ENCODE measurements at regions not wholly inside any gene's neighbourhood (a gene's known extent, or its start where the extent isn't known, plus 50 kb on each side); places are given as distances from the start of the nearest gene placed in this dataset.
A peak's percentile ranks its signal among the peaks of the same experiment; 100 is the strongest.

- no peak for DNase-seq (ENCODE audit: low spot score)
These were observed 181.5 kb upstream of the PODXL start for GRCh38 chr7:131737746-131738465.

GRCh38 chr7:131735101-131735500 lies 178.7 kb upstream of the PODXL start:
- no peak for DNase-seq (ENCODE audit: low spot score)

GRCh38 chr7:131733604-131734003 lies 177.2 kb upstream of the PODXL start:
- no peak for DNase-seq (ENCODE audit: low spot score)

GRCh38 chr7:131727189-131727588 lies 170.8 kb upstream of the PODXL start:
- no peak for DNase-seq (ENCODE audit: low spot score)

DNA sequence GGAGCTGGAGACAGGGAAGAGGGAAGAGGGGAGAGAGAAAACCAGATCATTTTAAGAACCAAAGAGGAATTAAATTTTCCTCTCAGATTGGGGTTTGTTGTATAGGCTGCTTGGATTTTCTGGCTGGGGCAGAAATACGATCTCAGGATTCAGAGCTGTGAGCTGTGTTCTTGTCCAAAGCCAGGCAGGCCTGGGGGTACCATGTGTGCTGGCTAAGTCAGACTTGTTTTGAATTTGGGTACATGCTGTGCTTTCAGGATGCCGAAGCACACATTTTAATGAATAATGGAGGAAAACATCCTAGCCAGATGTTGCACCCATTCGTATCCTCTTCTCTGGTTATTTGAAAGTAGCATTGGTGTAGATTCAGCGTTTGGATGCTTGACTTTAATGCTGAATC lies 170.3 kb upstream of the PODXL start:
- no peak for DNase-seq (ENCODE audit: low spot score)

DNA sequence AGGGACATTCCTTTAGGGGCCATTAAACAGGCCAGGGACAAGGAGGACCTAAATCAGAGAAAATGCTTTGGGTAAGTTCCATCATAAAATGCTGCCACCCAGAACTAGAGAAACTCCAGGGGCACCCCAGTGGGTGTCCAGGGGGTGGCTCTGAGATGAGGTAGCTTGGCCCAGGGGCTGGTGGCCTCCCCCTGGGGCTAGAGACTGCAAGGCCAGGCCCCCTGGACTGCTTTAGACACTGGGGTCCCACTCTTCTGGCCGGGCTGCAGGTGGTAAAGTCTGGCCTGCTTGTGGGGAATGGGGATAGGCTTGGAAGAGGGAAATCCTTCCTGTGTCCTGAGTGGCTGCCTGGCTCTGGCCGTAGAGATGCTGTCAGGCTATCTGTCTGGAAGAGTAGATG lies 169.6 kb upstream of the PODXL start:
- no peak for DNase-seq (ENCODE audit: low spot score)

DNA sequence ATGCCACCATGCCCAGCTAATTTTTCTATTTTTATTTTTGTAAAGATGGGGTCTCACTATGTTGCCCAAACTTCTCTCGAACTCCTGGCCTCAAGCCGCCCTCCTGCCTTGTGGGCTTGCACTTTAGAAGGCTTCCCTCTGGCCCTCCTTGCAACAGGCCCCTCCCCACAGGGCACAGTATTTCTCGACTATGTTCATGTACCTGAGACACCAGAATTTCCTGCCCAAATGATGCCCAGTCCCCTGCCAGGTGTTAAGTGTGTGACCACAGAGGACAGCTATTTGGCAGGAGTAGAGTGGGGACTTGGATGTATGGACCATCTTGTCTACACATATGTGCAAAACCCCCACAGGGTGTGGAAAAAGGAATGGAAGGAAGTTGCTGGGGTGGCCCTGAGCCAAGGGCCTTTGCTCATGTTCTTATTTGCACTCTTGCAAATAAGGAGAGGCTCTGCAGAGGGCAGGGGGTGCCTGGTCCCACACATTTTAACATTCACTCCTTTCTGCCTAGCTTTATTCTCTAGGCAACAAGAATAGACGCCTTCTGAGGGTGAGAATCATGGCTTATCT lies 168.4 kb upstream of the PODXL start:
- DNase-seq (ENCODE audit: low spot score) = no peak

DNA sequence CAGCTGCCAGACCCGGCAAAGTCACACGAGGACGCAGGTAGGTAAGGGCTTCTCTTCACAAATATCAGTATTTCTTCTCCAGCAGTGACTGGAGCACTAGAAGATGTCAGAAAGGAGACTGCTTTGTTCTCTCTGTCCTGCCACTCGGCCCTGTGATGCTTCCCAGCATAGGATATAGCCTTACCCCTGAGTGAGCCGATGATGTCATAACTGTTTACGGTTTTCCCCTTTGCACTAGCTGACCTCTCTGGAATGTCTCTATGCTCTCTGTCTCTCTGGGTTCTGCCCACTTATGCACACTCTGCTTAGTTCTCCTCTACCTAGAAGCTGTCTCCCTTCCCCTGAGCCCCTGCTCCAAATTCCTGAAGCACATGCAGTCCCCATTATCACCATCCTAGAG lies 167.5 kb upstream of the PODXL start:
- DNase-seq (ENCODE audit: low spot score) = no peak

DNA sequence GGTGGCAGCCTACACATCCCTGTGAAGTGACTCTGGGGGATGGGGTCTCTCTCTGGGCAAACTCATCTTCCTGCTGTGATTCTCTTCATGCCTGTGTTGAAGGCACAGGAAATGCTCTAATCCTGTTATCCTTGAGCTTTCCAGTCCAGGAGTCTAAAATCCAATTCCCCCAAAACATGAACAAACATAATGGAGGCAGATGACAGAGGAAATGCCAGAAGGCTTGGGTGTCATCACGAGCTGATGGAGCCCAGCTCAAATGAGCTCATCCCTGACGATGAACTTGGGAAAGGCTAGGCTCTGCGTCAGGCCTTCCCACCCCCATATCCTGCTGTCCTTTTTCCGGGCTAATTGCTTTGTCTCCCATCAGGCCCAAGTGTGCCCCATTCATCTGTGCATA lies 165.9 kb upstream of the PODXL start:
- DNase-seq (ENCODE audit: low spot score) = peak; percentile 40

DNA sequence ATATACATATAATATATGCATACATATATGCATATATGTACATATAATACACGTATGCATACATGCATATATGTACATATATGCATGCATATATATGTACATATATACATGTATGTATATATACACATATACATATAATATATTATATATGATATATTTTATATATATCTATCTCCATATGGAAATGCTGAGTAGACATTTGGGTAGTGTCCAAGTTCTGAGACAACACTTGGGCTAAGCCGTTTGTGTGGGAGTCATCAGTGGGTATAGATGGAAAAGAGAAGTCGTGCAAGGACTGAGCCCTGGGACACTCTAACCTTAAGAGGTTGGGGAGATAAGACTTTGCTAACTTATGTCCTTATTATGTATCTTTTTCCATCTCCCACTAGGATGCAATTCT lies 165.2 kb upstream of the PODXL start:
- no peak for DNase-seq (ENCODE audit: low spot score)

DNA sequence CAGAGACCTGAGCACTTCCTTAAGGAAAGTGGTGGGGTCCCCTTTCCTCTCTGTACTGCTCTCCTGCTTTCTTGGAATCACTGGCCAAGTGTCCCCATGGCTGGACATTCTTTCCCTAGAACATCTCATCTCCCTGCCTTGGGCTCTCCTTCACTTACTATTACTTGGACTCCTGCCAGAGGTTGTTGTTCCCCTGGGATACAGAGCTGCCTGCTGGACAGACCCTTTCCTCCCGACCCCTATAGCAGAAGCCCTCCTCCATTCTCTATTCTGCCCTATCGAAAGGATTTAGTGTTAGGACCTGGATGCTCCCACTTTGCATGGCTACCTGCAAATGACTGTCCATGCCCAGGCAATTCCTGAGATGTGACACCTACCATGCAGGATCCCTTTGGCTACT lies 164.3 kb upstream of the PODXL start:
- DNase-seq (ENCODE audit: low spot score) = no peak

GRCh38 chr7:131717181-131717580 lies 160.8 kb upstream of the PODXL start:
- DNase-seq (ENCODE audit: low spot score) = no peak

DNA sequence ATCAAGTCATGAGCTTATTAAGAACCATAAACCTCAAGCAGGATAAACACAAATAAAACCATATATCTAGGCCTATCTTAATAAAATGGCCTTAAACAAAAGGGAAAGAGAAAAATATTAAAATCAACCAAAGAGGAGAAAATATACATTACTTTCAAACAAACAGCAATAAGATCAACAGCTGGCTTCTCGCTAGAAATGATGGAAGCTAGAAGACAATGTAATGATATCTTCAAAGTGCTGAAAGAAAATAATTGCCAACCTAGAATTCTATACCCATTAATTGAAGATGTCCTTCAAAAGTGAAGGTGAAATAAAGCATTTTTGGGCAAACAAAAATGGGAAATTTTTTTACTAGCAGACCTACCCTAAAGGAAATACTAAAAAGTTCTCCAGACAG lies 142.9 kb upstream of the PODXL start:
- no peak for DNase-seq (ENCODE audit: low spot score)

DNA sequence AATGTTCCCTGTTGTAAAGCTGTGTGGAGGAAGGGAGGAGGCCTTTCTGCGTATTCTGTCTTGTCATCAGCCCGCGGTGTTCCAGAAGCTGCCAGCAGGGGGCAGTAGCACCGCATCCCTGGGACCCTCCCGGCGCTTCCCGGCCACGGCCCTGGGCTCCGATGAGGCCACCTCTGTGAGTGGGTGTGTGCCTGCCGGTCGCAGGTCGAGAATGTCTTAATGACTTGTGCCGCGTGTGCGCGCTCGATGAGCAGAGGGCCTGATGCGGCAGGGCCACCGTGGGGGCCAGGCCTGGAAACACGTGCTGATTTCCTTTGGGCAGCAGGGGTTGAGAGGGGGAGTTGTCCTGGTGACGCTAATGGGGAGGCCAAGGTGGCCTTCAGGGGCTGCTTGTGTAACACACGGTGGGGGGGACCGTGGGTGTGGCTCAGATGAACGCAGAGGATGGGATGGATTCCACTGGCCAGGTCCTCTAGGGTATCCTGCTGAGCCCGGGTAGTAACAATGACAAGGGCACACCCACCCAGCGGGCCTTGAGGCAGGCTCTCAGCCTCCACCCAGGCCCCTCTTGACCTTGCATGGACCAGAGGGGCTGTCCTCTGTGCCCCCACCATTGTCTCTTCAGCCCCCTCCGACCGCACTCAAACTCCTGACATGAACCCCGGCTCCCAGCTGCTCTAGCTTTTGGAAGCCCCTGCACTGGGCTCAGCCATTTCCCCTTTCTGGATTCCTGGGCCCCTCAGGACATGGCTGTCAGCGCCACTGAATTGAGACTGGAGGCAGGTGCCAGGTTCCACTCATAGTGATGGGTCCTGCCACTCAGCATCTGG lies 135.9 kb upstream of the PODXL start:
- DNase-seq (ENCODE audit: low spot score) = peak; percentile 83

DNA sequence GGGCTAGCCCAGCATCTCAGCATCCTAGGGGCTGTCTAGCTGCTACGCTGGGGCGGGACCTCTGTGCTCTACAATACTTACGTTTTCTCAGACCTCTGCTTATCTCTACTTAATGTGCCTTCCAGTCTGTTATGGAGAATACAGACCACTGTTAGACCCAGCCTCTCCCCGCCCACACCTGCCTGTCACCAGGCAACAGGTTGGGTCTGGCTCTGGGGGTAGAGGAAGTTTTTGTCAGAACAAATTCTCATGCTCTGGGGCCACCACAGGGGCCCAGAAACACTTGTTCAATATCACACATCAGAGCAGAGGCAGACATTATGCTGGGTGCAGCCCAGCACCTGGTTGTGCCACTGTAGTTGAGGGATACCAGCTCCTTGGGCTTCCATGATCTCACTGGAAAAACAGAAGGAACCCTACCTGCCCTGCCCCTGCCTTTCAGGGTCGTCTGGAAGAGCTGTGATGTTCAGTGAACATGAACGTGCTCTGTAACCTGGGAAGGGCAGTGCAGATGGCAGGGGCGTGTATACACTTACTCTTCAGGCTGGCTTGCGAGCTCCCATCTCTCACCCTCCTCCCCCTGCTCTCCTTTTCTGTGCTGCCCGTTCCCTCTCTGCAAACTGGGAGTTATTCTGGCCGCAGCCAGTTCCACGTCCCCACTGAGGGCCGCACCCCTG lies 135.2 kb upstream of the PODXL start:
- no peak for DNase-seq (ENCODE audit: low spot score)

GRCh38 chr7:131690441-131690840 lies 134.0 kb upstream of the PODXL start:
- no peak for DNase-seq (ENCODE audit: low spot score)

- no peak for DNase-seq (ENCODE audit: low spot score)
These were observed 133.3 kb upstream of the PODXL start for GRCh38 chr7:131689662-131690234.

GRCh38 chr7:131688738-131689661 lies 132.6 kb upstream of the PODXL start:
- peak; percentile 93 for DNase-seq (ENCODE audit: low spot score)

GRCh38 chr7:131687296-131687695 lies 130.9 kb upstream of the PODXL start:
- no peak for DNase-seq (ENCODE audit: low spot score)

DNA sequence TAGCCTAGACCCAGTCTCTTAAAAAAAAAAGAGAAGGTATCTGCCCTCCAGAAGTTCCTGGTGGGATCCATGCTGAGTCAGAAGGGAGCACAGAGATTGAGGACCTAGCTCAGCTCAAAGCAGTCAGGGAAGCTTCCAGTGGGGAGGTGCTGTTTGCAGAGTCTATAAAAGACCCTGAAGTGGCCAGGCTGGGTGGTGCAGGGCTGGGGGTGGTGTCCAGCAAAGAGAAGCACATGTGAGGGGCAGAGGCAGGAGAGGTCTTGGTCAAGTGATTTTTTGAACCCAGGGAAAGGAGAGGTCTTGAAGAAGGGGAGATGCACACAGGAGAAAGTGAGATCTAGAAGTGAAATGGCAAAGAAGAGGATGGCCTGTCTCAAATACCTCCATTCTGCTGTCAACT lies 130.4 kb upstream of the PODXL start:
- DNase-seq (ENCODE audit: low spot score) = no peak

DNA sequence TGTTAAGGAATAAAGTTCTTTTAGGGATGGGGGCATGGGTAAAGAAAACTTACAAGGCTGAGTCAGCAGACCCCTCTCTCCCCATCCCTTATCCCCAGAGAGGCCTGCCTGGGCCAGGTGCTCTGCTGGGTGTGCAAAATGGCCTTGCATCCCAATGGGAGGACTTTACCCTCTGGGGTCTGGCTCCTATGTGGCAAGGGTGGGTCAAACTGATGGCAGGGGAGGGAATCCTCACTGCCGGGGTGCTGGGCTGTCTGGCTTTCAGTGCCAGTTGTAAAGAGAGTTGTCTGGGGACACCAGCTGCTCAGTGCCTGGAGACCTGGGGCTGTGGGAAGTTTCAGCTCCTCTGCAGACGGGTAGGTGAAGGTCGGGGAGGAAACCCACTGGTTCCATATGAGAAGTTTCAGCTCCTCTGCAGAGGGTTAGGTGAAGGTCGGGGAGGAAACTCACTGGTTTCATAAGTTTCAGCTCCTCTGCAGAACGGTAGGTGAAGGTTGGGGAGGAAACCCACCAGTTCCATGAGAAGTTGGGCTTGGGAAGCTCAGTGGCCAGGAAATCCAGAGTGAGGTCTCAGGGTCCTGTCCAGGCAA lies 127.2 kb upstream of the PODXL start:
- no peak for DNase-seq (ENCODE audit: low spot score)

All from AG20443 (cell line).